Adrenal gland (tissue), 9 donors: ENCODE measurements at regions not wholly inside any gene's neighbourhood (a gene's known extent, or its start where the extent isn't known, plus 50 kb on each side); places are given as distances from the start of the nearest gene placed in this dataset.

ENCODE experiments used
- DNase-seq, 7 donors: peaks; one replicate each; pipeline ENCODE4 v3.0.0-alpha.2; 2019 to 2020
- H3K27ac ChIP-seq, 5 donors: fragments of 200-600 bp; sonication (generic) in 4 of 5; 1 replicate in 3 of 5; 2 replicates in 2 of 5; pipeline versions ENCODE4 v1.5.1 to v1.8.0; 2016 to 2020; ENCODE audit warnings: mild to moderate bottlenecking in 1 of 5
- H3K27me3 ChIP-seq: fragments of 200-600 bp; 2 replicates; pipeline ENCODE4 v1.8.0; 2021
- H3K36me3 ChIP-seq, 2 donors: fragments of 200-600 bp; replicated peaks in 1 of 2; 1 replicate in 1 of 2; 2 replicates in 1 of 2; pipeline versions ENCODE4 v1.5.1 to v1.8.0; 2018 to 2022
- H3K4me1 ChIP-seq, 2 donors: fragments of 200-600 bp; replicated peaks in 1 of 2; 1 replicate in 1 of 2; 2 replicates in 1 of 2; pipeline versions ENCODE4 v1.5.1 to v1.8.0; 2018 to 2021
- H3K4me3 ChIP-seq, 4 donors: fragments of 200-600 bp; sonication (generic) in 3 of 4; one replicate each; pipeline ENCODE4 v1.5.1; 2016 to 2018
- H3K9me3 ChIP-seq, 3 donors: fragments of 200-600 bp; sonication (generic) in 1 of 3; replicated peaks in 1 of 3; 1 replicate in 2 of 3; 2 replicates in 1 of 3; pipeline versions ENCODE4 v1.5.1 to v1.8.0; 2016 to 2021
- CTCF ChIP-seq, 6 experiments: fragments of 450-650 bp in 4 of 6; fragments of 200-600 bp in 2 of 6; sonication (generic) in 1 of 6; IDR thresholded peaks; 1 replicate in 5 of 6; 2 replicates in 1 of 6; pipeline versions ENCODE4 v1.5.1 to v1.8.0; 2016 to 2021; ENCODE audit warnings: antibody characterized with exemption in 6 of 6, mild to moderate bottlenecking in 2 of 6, moderate library complexity in 1 of 6
- POLR2A ChIP-seq, 2 donors: fragments of 450-650 bp; IDR thresholded peaks; one replicate each; pipeline ENCODE4 v1.6.1; 2017; ENCODE audit warnings: antibody characterized with exemption in 2 of 2, mild to moderate bottlenecking in 2 of 2, moderate library complexity in 1 of 2
- WGBS, 4 donors: extraction: QIAGEN DNeasy Blood & Tissue Kit in 2 of 4; methylation state at CpG; one replicate each; pipeline versions ENCODE4 v1.1.5 to v1.1.7; 2013 to 2017; 5-methylcytosine and 5-hydroxymethylcytosine counted together
- intact Hi-C, 2 donors: fragments of 100-400 bp; cut with DNase I; formaldehyde crosslinking; loops; one replicate each; pipeline versions ENCODE4 v1.14.1 to v1.15.0; 2022 to 2023
- donor health status: healthy with polysubstance abuse.
- donor health status: Bipolar disorder and iron deficiency.
- donor health status: DM: yes; HTN: yes; CAD: no.
- donor health status: DM: no; HTN: no; CAD: no.
- donor health status: DM: no; HTN: no; CAD: no.

- Histone ChIP-seq H3K9me3 (no peaks in the 10 kb centered on the region), H3K4me3 (no peak overlapping the region), H3K27me3 (no peaks in the 10 kb centered on the region), H3K27ac (no peak overlapping the region), H3K4me1 (no peaks in the 10 kb centered on the region), H3K36me3 (no peaks in the 10 kb centered on the region)
- no peak for TF ChIP-seq CTCF (IDR thresholded peaks at IDR 0.05)
- TF ChIP-seq POLR2A (IDR thresholded peaks at IDR 0.05), result no peak
- DNase-seq, result no peak
- intact Hi-C loops, result no loop called here
- 76 to 85% (median 78%) methylated on average over 1 of the region's 1 CpG for WGBS, 4 donors
Observed at GRCh38 chr12:20272161-20272560, 96.2 kb upstream of the PDE3A start.

- Histone ChIP-seq H3K36me3 (no peaks in the 10 kb centered on the region), H3K9me3 (no peaks in the 10 kb centered on the region), H3K4me3 (no peak overlapping the region), H3K4me1 (no peaks in the 10 kb centered on the region), H3K27me3 (no peaks in the 10 kb centered on the region), H3K27ac (no peak overlapping the region)
- intact Hi-C loops, result no loop called here
- DNase-seq, result no peak
- 72 to 86% (median 83%) methylated on average over 2 of the region's 2 CpGs for WGBS, 4 donors
- TF ChIP-seq CTCF (IDR thresholded peaks at IDR 0.05) (no peak), POLR2A (IDR thresholded peaks at IDR 0.05) (no peak)
Observed at GRCh38 chr12:20272801-20273200, 95.5 kb upstream of the PDE3A start.

- intact Hi-C loops, result no loop called here
- DNase-seq, result no peak
- no peak overlapping the region for H3K4me3 ChIP-seq
- H3K27ac ChIP-seq, result no peak overlapping the region
- H3K27me3 ChIP-seq, result no peaks in the 10 kb centered on the region
- no peaks in the 10 kb centered on the region for H3K9me3 ChIP-seq
- WGBS, 4 donors, result 54 to 88% (median 69%) methylated on average over 3 of the region's 3 CpGs
- H3K4me1 ChIP-seq, result no peaks in the 10 kb centered on the region
- TF ChIP-seq CTCF (IDR thresholded peaks at IDR 0.05), result no peak
- TF ChIP-seq POLR2A (IDR thresholded peaks at IDR 0.05), result no peak
- H3K36me3 ChIP-seq, result no peaks in the 10 kb centered on the region
Observed at GRCh38 chr12:20274008-20274407, 94.3 kb upstream of the PDE3A start.

- Histone ChIP-seq H3K4me3 (no peak overlapping the region), H3K27ac (no peak overlapping the region), H3K9me3 (no peaks in the 10 kb centered on the region), H3K27me3 (no peaks in the 10 kb centered on the region), H3K36me3 (no peaks in the 10 kb centered on the region), H3K4me1 (no peaks in the 10 kb centered on the region)
- TF ChIP-seq CTCF (IDR thresholded peaks at IDR 0.05), result no peak
- TF ChIP-seq POLR2A (IDR thresholded peaks at IDR 0.05), result no peak
- no peak for DNase-seq
- intact Hi-C loops, result no loop called here
- 80 to 90% (median 85%) methylated on average over 4 of the region's 4 CpGs for WGBS, 4 donors
Observed at GRCh38 chr12:20278276-20278675, 90.1 kb upstream of the PDE3A start.
